Glutamatergic neuron (in vitro differentiated cells): ENCODE measurements at regions not wholly inside any gene's neighbourhood (a gene's known extent, or its start where the extent isn't known, plus 50 kb on each side); places are given as distances from the start of the nearest gene placed in this dataset.

Source experiments
- DNase-seq: peaks from one replicate; pipeline ENCODE4 v3.0.0; 2022
- H3K27ac Mint-ChIP-seq: one replicate; pipeline ENCODE4 v1.8.0; 2020; ENCODE audit warnings: mild to moderate bottlenecking, mixed read lengths, inconsistent platforms; ENCODE audit not compliant: unreplicated experiment
- H3K27me3 Mint-ChIP-seq: one replicate; pipeline ENCODE4 v1.8.0; 2020; ENCODE audit warnings: mild to moderate bottlenecking, moderate library complexity, mixed read lengths, inconsistent platforms; ENCODE audit not compliant: unreplicated experiment
- H3K36me3 Mint-ChIP-seq: one replicate; pipeline ENCODE4 v1.8.0; 2020; ENCODE audit warnings: mild to moderate bottlenecking, mixed read lengths, inconsistent platforms; ENCODE audit not compliant: unreplicated experiment
- H3K4me1 Mint-ChIP-seq: one replicate; pipeline ENCODE4 v1.8.0; 2020; ENCODE audit warnings: mild to moderate bottlenecking, low read depth, mixed read lengths, inconsistent platforms; ENCODE audit not compliant: unreplicated experiment
- H3K4me3 Mint-ChIP-seq: one replicate; pipeline ENCODE4 v1.8.0; 2020; ENCODE audit warnings: mild to moderate bottlenecking, mixed read lengths, inconsistent platforms; ENCODE audit not compliant: unreplicated experiment
- H3K9me3 Mint-ChIP-seq: one replicate; pipeline ENCODE4 v1.8.0; 2020; ENCODE audit warnings: mild to moderate bottlenecking, moderate library complexity, mixed read lengths, inconsistent platforms; ENCODE audit not compliant: unreplicated experiment
- TF ChIP-seq, protein P1 (sequence below): fragments of 200-600 bp; sonication (generic); IDR thresholded peaks from one replicate; pipeline ENCODE4 v1.5.0; 2021; ENCODE audit not compliant: partially characterized antibody, unreplicated experiment

- Mint-ChIP-seq H3K4me1 (peaks cover 5% of the 10 kb centered on the region), H3K27ac (no peak overlapping the region), H3K9me3 (no peaks in the 10 kb centered on the region), H3K27me3 (no peaks in the 10 kb centered on the region), H3K4me3 (no peak overlapping the region), H3K36me3 (no peaks in the 10 kb centered on the region)
- TF ChIP-seq, protein P1, sequence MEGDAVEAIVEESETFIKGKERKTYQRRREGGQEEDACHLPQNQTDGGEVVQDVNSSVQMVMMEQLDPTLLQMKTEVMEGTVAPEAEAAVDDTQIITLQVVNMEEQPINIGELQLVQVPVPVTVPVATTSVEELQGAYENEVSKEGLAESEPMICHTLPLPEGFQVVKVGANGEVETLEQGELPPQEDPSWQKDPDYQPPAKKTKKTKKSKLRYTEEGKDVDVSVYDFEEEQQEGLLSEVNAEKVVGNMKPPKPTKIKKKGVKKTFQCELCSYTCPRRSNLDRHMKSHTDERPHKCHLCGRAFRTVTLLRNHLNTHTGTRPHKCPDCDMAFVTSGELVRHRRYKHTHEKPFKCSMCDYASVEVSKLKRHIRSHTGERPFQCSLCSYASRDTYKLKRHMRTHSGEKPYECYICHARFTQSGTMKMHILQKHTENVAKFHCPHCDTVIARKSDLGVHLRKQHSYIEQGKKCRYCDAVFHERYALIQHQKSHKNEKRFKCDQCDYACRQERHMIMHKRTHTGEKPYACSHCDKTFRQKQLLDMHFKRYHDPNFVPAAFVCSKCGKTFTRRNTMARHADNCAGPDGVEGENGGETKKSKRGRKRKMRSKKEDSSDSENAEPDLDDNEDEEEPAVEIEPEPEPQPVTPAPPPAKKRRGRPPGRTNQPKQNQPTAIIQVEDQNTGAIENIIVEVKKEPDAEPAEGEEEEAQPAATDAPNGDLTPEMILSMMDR: no peak
- DNase-seq: peak; percentile 22
Measured at GRCh38 chr21:25323356-25323949, 283.8 kb downstream of the MRPL39 start.

DNA sequence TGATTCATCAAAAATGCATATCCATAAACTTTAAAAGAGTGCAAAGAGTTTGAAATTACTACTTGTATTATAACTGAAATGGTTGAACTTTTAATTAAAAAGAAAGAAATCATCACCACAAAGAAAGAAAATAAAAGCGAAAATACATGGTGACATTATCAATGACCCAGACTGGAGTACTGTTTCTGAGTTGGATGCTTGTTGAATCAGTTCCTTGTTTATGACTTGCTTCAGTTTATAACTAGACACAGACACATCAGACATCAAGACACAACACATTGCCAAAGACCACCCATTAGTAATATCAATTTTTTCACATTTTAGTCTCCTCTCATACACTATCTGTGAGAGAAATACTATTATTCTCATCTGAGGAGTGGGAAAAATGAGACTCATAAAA lies 293.0 kb downstream of the MRPL39 start:
- Mint-ChIP-seq H3K4me1 (peaks cover 3% of the 10 kb centered on the region), H3K9me3 (peaks cover 1% of the 10 kb centered on the region), H3K27ac (no peak overlapping the region), H3K36me3 (peaks cover 10% of the 10 kb centered on the region), H3K27me3 (no peaks in the 10 kb centered on the region), H3K4me3 (no peak overlapping the region)
- TF ChIP-seq, protein P1: no peak
- no peak for DNase-seq

DNA sequence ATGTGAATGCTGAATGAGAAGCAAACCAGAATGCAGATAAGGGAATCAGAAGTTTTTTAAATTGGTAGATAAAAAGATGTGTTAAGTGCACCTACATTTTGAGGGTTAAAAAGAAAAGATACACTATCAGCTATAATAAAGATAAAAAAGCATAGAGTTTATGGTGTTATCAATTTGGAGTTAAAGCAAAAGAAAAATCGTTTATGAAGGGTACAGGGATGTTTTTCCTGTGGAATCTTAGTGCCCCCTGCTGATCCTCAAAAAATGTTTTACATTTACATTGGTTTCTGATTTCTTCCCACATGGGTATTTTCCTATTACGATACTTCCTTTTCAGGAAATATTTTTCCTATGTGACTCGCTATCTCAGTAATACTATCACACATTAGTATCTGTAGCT lies 293.5 kb downstream of the MRPL39 start:
- Mint-ChIP-seq H3K9me3 (peaks cover 1% of the 10 kb centered on the region), H3K4me1 (peaks cover 3% of the 10 kb centered on the region), H3K27ac (no peak overlapping the region), H3K27me3 (no peaks in the 10 kb centered on the region), H3K36me3 (peaks cover 14% of the 10 kb centered on the region), H3K4me3 (no peak overlapping the region)
- TF ChIP-seq, protein P1: peak; percentile 17
- no peak for DNase-seq

- Mint-ChIP-seq H3K4me3 (no peak overlapping the region), H3K36me3 (peaks cover 14% of the 10 kb centered on the region), H3K27me3 (peaks cover 2% of the 10 kb centered on the region), H3K27ac (no peak overlapping the region), H3K4me1 (peaks cover 4% of the 10 kb centered on the region), H3K9me3 (peaks cover 1% of the 10 kb centered on the region)
- TF ChIP-seq, protein P1: no peak
- no peak for DNase-seq
Measured at GRCh38 chr21:25307489-25307888, 299.8 kb downstream of the MRPL39 start.

DNA sequence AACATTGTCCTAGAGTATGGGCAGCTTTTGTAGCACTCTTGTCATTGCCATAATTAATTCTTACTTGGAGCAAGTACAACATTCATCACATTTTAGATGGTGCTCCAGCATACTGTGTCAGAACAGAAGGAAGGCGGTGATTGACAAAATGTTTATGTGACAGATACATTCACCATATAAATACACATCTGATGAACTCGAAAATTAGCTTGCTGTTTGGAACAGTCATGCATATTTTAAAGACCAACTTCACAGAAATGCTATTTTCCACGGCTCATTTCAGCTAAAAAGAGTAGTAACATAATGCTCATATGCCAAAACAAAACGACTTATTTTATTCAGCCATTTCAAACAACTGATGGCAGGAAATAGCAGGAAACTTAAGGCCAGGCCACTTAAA lies 302.7 kb downstream of the MRPL39 start:
- peaks cover 2% of the 10 kb centered on the region for H3K27me3 Mint-ChIP-seq
- no peak for DNase-seq
- no peak overlapping the region for H3K4me3 Mint-ChIP-seq
- peaks cover 8% of the 10 kb centered on the region for H3K36me3 Mint-ChIP-seq
- peaks cover 15% of the 10 kb centered on the region for H3K4me1 Mint-ChIP-seq
- peaks cover 1% of the 10 kb centered on the region for H3K9me3 Mint-ChIP-seq
- TF ChIP-seq, protein P1: no peak
- no peak overlapping the region for H3K27ac Mint-ChIP-seq
